ENCODE measurements at regions not wholly inside any gene's neighbourhood (a gene's known extent, or its start where the extent isn't known, plus 50 kb on each side); places are given as distances from the start of the nearest gene placed in this dataset.

GRCh38 chr6:25147223-25147622, 132.0 kb upstream of the CARMIL1 start:
- TF ChIP-seq GATA2 (IDR thresholded peaks at IDR 0.05; ENCODE audit: low read depth, low read length) = no peak
- TF ChIP-seq GATA3 (IDR thresholded peaks at IDR 0.05; ENCODE audit: low read depth, low read length) = no peak

DNA sequence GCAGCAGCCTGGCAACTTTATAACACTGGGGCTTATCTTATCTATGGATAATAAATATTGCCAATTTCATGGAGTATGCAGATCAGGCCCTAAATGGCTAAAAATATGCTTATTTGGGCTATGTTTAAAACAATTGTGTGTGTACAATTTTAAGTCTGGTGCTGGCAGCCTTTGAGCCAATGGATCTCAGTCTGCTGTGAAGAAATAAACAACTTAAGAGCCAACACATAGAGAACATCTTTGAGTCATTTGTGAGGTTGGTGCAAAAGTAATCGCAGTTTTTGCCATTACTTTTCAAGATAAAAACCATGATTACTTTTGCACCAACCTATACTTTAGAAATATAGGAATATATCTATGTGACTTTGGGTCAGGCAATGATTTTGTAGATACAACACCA, 129.1 kb upstream of the CARMIL1 start:
- TF ChIP-seq GATA3 (IDR thresholded peaks at IDR 0.05; ENCODE audit: low read depth, low read length) = no peak
- no peak for TF ChIP-seq GATA2 (IDR thresholded peaks at IDR 0.05; ENCODE audit: low read depth, low read length)

DNA sequence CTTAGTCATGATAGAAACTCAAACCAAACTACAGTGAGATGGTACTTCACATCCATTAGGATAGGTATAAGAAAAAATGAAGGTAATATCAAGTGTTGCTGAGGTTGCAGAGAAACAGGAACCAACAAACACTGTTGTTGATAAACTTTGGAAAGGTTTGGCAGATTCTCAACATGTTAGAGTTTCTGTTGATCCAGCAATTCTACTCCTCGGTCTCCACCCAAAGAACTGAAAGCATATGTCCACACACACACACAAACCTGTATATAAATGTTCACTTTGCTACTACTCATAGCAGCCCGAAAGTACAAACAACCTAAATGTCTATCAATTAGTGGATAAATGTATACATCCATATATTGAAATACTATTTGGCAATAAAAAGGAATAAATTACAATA, 128.3 kb upstream of the CARMIL1 start:
- TF ChIP-seq GATA3 (IDR thresholded peaks at IDR 0.05; ENCODE audit: low read depth, low read length) = no peak
- no peak for TF ChIP-seq GATA2 (IDR thresholded peaks at IDR 0.05; ENCODE audit: low read depth, low read length)

DNA sequence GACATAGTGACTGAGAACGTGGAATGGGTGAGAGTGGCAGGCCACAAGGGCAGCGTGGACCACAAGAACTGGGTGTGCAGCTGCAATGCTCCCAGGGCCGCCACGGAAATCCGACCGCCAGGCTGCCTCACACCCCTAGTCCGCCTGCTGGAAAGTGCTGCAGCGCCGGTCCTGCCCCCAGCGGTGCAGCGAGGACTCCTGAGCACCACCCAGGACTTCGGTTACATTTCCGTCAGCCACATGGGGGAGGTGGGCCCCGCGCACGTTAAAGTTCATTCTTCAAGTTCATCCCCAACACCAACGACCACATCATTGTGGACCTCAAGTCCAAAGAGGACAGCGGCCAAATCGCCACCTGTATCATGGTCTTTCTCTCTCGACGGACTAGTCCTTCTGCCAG, 126.1 kb upstream of the CARMIL1 start:
- no peak for TF ChIP-seq GATA3 (IDR thresholded peaks at IDR 0.05; ENCODE audit: low read depth, low read length)
- no peak for TF ChIP-seq GATA2 (IDR thresholded peaks at IDR 0.05; ENCODE audit: low read depth, low read length)

- no peak for TF ChIP-seq GATA2 (IDR thresholded peaks at IDR 0.05; ENCODE audit: low read depth, low read length)
- TF ChIP-seq GATA3 (IDR thresholded peaks at IDR 0.05; ENCODE audit: low read depth, low read length) = no peak
Measured at GRCh38 chr6:25154034-25154596, 125.1 kb upstream of the CARMIL1 start.

DNA sequence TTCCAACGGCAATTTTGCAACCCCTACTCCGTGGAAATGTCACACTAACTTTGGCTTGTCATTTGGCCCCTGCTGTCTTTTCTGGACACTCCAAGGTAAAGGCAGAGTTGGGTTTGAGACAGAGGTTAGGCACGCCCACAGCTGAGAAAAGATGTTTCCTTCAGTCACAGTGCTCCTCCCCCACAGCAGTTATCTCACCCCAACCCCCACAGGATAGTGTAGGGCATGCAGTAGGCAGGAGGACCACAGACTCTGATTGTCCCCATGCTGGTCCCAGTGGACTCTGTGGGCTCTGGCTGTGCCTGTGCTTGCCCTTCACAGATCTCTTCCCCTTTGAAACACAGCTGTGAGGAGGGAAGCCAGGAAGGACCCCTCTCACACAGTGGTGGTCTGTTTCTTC, 124.0 kb upstream of the CARMIL1 start:
- no peak for TF ChIP-seq GATA2 (IDR thresholded peaks at IDR 0.05; ENCODE audit: low read depth, low read length)
- no peak for TF ChIP-seq GATA3 (IDR thresholded peaks at IDR 0.05; ENCODE audit: low read depth, low read length)

GRCh38 chr6:25156123-25156522, 123.1 kb upstream of the CARMIL1 start:
- TF ChIP-seq GATA3 (IDR thresholded peaks at IDR 0.05; ENCODE audit: low read depth, low read length) (no peak), GATA2 (IDR thresholded peaks at IDR 0.05; ENCODE audit: low read depth, low read length) (no peak)

DNA sequence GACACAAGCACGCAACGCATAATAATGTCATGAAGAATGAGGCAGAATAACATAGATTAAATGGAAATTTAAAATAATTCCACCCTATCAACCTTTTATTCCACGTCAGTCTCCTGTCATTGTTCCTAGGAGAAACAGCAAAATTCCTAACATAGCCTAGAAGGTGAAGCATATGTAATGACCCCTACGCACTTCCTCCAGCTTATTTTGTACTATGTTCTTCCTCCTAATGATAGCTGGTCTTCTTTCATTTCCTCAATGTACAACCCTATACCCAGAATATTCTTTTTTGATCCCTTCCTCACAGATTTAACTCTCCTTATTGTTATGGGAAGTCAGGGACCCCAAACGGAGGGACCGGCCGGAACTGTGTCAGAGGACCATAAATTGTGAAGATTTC, 122.0 kb upstream of the CARMIL1 start:
- TF ChIP-seq GATA3 (IDR thresholded peaks at IDR 0.05; ENCODE audit: low read depth, low read length) (no peak), GATA2 (IDR thresholded peaks at IDR 0.05; ENCODE audit: low read depth, low read length) (no peak)

GRCh38 chr6:25157842-25158241, 121.3 kb upstream of the CARMIL1 start:
- TF ChIP-seq GATA2 (IDR thresholded peaks at IDR 0.05; ENCODE audit: low read depth, low read length) (no peak), GATA3 (IDR thresholded peaks at IDR 0.05; ENCODE audit: low read depth, low read length) (no peak)

DNA sequence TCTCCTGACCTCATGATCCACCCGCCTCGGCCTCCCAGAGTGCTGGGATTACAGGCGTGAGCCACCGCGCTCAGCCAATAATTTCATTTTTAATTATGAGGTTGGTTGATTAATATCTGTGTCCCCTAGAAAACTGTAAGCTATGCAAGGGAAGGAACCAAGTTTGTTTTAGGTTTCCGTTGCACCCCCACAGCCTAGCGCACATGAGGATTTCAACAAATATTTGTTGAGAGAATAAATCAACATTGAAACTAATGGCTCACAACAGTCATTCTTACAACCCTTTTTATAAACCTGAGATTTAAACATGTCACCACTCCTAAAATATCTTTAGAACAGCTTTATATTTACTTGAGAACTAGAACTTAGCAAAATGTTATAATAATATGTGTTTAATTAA, 114.0 kb upstream of the CARMIL1 start:
- no peak for TF ChIP-seq GATA2 (IDR thresholded peaks at IDR 0.05; ENCODE audit: low read depth, low read length)

DNA sequence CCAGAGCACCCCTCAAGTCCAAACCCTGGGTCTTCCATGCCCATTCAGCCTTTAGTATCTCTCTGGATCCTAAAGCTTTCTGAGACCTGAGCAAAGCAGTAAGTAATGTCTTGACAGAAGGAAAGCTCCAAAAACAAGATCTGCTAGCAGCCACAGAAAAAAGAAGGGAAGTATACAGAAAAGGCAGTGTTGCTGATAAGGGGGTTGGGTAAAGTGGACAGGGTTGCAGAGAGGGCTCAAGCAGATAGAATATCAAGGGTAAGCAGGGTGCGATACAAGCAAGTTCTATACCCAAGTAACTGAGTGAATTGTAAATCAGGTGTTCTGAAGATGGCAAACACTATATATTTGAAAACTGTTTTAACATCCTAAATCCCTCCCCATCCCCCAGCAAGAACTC, 113.4 kb upstream of the CARMIL1 start:
- TF ChIP-seq GATA3 (IDR thresholded peaks at IDR 0.05; ENCODE audit: low read depth, low read length) = no peak

GRCh38 chr6:25166955-25167748, 112.0 kb upstream of the CARMIL1 start:
- 0 out of 2 replicates have a peak, but pooled peaks have one; percentile 9 for TF ChIP-seq GATA2 (IDR thresholded peaks at IDR 0.05; ENCODE audit: low read depth, low read length)
- TF ChIP-seq GATA3 (IDR thresholded peaks at IDR 0.05; ENCODE audit: low read depth, low read length) = no peak

DNA sequence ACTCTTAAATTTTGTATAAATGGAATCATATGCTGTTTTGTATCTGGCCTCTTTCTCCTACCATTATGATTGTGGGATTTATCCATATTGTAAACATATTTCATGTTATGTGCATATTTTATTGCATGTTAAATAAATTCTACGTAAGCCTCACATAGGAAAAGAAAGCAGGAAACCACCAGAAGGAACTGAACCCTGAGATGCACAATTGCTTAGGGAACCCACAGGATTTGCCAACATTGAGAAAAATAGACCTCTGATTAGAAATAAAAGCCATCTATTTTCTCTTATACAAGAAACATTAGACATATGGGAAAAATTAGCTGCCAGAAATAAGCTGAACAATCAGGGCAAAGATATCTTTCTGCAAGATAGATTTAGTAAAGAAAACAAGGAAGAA, 111.2 kb upstream of the CARMIL1 start:
- no peak for TF ChIP-seq GATA3 (IDR thresholded peaks at IDR 0.05; ENCODE audit: low read depth, low read length)
- TF ChIP-seq GATA2 (IDR thresholded peaks at IDR 0.05; ENCODE audit: low read depth, low read length) = no peak

- TF ChIP-seq GATA3 (IDR thresholded peaks at IDR 0.05; ENCODE audit: low read depth, low read length) (no peak), GATA2 (IDR thresholded peaks at IDR 0.05; ENCODE audit: low read depth, low read length) (no peak)
Measured at GRCh38 chr6:25168637-25169036, 110.5 kb upstream of the CARMIL1 start.

DNA sequence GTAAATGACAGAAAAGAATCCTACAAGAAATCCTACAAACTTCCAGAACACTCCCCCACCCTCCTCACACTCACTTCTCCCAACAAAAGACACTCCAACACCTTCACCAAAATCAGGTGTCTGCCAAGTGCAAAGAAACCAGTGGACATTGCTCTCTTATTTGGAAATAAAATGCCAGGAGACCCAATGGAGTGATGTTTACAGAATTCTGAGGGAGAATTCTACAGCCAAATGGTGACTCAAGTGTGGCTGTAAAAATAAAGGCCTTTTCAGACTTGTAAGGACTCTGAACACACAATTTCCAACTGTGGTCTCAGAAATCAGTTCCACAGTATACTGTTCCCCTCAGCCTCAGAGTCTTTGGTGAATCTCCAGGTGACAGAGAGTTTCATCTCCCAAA, 109.6 kb upstream of the CARMIL1 start:
- no peak for TF ChIP-seq GATA2 (IDR thresholded peaks at IDR 0.05; ENCODE audit: low read depth, low read length)
- no peak for TF ChIP-seq GATA3 (IDR thresholded peaks at IDR 0.05; ENCODE audit: low read depth, low read length)
